Natural killer cell (primary cell): ENCODE measurements at regions not wholly inside any gene's neighbourhood (a gene's known extent, or its start where the extent isn't known, plus 50 kb on each side); places are given as distances from the start of the nearest gene placed in this dataset.

Experiments used
- ATAC-seq, 3 donors: fragments of 150-1000 bp in 2 of 3; fragments of 200-7000 bp in 1 of 3; cut with Tn5 transposase; 1 replicate in 1 of 3; 2 replicates in 2 of 3; pipeline ENCODE4 v1.10.0; 2021; ENCODE audit warnings: mild to moderate bottlenecking in 2 of 3, moderate library complexity in 2 of 3
- DNase-seq, 2 donors: peaks; one replicate each; pipeline versions ENCODE4 v3.0.0 to v3.0.0-alpha.2; 2013 to 2021; ENCODE audit warnings: mixed read lengths in 1 of 2
- H3K27ac ChIP-seq: one replicate; pipeline ENCODE4 v1.5.1; 2013; ENCODE audit warnings: mild to moderate bottlenecking, low read length
- H3K27me3 ChIP-seq: one replicate; pipeline ENCODE4 v1.6.1; 2013; ENCODE audit warnings: low read length; ENCODE audit not compliant: control insufficient read depth, insufficient read depth
- H3K36me3 ChIP-seq: one replicate; pipeline ENCODE4 v1.6.1; 2013; ENCODE audit warnings: low read length; ENCODE audit not compliant: control insufficient read depth, insufficient read depth
- H3K4me1 ChIP-seq: one replicate; pipeline ENCODE4 v1.6.1; 2013; ENCODE audit warnings: low read length; ENCODE audit not compliant: control insufficient read depth, insufficient read depth
- H3K4me3 ChIP-seq: one replicate; pipeline ENCODE4 v1.5.1; 2013; ENCODE audit warnings: low read length
- H3K9me3 ChIP-seq: one replicate; pipeline ENCODE4 v1.6.1; 2013; ENCODE audit warnings: low read length; ENCODE audit not compliant: control insufficient read depth, insufficient read depth
- H3K27ac Mint-ChIP-seq, 2 donors: one replicate each; pipeline ENCODE4 v1.8.0; 2022; ENCODE audit warnings: mild to moderate bottlenecking in 2 of 2, mixed read lengths in 2 of 2, moderate library complexity in 1 of 2
- H3K27me3 Mint-ChIP-seq, 2 donors: one replicate each; pipeline ENCODE4 v1.8.0; 2022; ENCODE audit warnings: low read depth in 2 of 2, mixed read lengths in 2 of 2
- H3K36me3 Mint-ChIP-seq: one replicate; pipeline ENCODE4 v1.8.0; 2022; ENCODE audit warnings: mixed read lengths
- H3K4me1 Mint-ChIP-seq, 2 donors: one replicate each; pipeline ENCODE4 v1.8.0; 2022; ENCODE audit warnings: mixed read lengths in 2 of 2
- H3K4me3 Mint-ChIP-seq: one replicate; pipeline ENCODE4 v1.8.0; 2022; ENCODE audit warnings: mild to moderate bottlenecking, moderate library complexity, mixed read lengths
- H3K9me3 Mint-ChIP-seq, 2 donors: one replicate each; pipeline ENCODE4 v1.8.0; 2022; ENCODE audit warnings: mixed read lengths in 2 of 2
- WGBS: methylation state at CpG from one replicate; pipeline ENCODE4 v1.1.7; 2013; ENCODE audit warnings: missing lambda C conversion rate; ENCODE audit not compliant: insufficient coverage; 5-methylcytosine and 5-hydroxymethylcytosine counted together
- intact Hi-C: fragments of 100-400 bp; cut with micrococcal nuclease; formaldehyde crosslinking; loops from one replicate; pipeline ENCODE4 v1.14.2; 2022
- TF ChIP-seq, protein P1 (sequence below): fragments of 200-600 bp; IDR thresholded peaks from one replicate; pipeline ENCODE4 v1.8.0; 2022; ENCODE audit warnings: antibody characterized with exemption

DNA sequence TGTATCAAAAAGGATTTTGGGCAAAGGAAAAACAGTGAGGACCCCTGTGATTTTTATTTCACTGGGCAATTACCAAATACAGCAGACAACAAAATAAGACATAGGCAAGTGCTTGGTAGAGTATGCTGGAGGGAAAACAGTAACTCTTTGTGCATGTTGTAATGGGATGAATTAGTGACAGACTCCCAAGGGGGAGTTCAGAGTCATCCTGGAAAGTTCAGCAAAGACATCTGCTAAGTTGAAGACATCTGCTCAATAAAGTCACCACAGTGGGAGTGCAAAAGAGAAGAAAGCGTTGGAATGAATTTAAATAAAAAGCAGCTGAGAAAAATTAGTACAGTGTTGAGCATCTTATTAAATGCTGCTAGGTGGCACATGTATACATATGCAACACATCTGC, 378.8 kb upstream of the ISX start:
- no peaks in the 10 kb centered on the region for H3K36me3 ChIP-seq
- no peak overlapping the region for H3K4me3 ChIP-seq
- H3K4me1 Mint-ChIP-seq: no peaks in the 10 kb centered on the region
- H3K27ac Mint-ChIP-seq: no peak overlapping the region
- no peaks in the 10 kb centered on the region for H3K4me1 ChIP-seq
- no peak for DNase-seq
- TF ChIP-seq, protein P1, sequence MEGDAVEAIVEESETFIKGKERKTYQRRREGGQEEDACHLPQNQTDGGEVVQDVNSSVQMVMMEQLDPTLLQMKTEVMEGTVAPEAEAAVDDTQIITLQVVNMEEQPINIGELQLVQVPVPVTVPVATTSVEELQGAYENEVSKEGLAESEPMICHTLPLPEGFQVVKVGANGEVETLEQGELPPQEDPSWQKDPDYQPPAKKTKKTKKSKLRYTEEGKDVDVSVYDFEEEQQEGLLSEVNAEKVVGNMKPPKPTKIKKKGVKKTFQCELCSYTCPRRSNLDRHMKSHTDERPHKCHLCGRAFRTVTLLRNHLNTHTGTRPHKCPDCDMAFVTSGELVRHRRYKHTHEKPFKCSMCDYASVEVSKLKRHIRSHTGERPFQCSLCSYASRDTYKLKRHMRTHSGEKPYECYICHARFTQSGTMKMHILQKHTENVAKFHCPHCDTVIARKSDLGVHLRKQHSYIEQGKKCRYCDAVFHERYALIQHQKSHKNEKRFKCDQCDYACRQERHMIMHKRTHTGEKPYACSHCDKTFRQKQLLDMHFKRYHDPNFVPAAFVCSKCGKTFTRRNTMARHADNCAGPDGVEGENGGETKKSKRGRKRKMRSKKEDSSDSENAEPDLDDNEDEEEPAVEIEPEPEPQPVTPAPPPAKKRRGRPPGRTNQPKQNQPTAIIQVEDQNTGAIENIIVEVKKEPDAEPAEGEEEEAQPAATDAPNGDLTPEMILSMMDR: no peak
- WGBS: 100% methylated on average over 1 of the region's 1 CpG
- no peak overlapping the region for H3K4me3 Mint-ChIP-seq
- H3K27ac ChIP-seq: no peak overlapping the region
- H3K27me3 Mint-ChIP-seq: no peaks in the 10 kb centered on the region
- peaks cover 0 to 2% of the 10 kb centered on the region in 2 donors for H3K9me3 Mint-ChIP-seq
- ATAC-seq: peak in 1 of 3 donors; percentile 27
- intact Hi-C loops: no loop called here
- no peaks in the 10 kb centered on the region for H3K9me3 ChIP-seq
- H3K27me3 ChIP-seq: no peaks in the 10 kb centered on the region
- no peaks in the 10 kb centered on the region for H3K36me3 Mint-ChIP-seq

DNA sequence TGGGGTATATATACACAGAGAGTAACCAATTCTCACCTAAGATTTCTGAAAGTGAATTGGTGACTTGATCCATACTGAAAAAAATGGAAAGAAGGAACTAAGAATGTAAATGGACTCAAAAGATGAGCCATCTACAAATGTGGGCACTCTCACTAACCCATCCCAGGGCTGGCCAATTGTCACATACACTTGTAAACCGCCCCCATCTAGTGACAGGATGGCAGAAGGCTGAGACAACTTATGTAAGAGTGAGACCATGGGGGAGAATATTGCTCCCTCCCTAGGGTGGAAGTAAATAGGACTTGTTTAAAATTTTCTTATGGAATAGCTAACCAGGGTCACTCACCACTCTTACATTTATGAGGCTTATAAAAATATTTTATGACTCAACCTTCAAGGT, 377.1 kb upstream of the ISX start:
- H3K9me3 Mint-ChIP-seq: peaks cover 0 to 2% of the 10 kb centered on the region in 2 donors
- no peak overlapping the region for H3K4me3 ChIP-seq
- H3K27ac ChIP-seq: no peak overlapping the region
- no peaks in the 10 kb centered on the region for H3K27me3 Mint-ChIP-seq
- no CpG with 5 or more reads among the region's 1 CpG for WGBS
- TF ChIP-seq, protein P1: no peak
- H3K27me3 ChIP-seq: no peaks in the 10 kb centered on the region
- ATAC-seq (no peak), DNase-seq (no peak)
- no peaks in the 10 kb centered on the region for H3K9me3 ChIP-seq
- intact Hi-C loops: no loop called here
- H3K27ac Mint-ChIP-seq: no peak overlapping the region
- no peaks in the 10 kb centered on the region for H3K36me3 Mint-ChIP-seq
- H3K36me3 ChIP-seq: no peaks in the 10 kb centered on the region
- H3K4me1 ChIP-seq: no peaks in the 10 kb centered on the region
- H3K4me1 Mint-ChIP-seq: no peaks in the 10 kb centered on the region
- H3K4me3 Mint-ChIP-seq: no peak overlapping the region

DNA sequence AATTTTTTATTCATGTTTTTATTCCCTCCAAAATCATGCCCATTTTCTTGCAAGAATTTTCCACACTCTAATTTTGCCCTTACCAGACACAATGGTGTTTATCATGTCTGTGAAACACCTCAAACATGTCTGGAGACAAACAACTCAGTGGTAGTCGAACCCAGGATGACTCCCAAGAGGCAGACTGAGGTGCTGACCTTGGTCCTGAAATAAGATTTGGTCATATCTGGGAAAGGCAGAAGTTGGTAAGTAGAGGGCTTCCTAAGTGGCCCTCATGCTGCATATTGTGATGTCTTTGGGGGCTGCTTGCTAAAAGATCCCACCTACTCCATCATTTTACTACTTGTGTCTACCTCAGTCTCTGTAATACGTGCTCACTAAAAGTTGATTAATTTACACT, 369.4 kb upstream of the ISX start:
- intact Hi-C loops: no loop called here

DNA sequence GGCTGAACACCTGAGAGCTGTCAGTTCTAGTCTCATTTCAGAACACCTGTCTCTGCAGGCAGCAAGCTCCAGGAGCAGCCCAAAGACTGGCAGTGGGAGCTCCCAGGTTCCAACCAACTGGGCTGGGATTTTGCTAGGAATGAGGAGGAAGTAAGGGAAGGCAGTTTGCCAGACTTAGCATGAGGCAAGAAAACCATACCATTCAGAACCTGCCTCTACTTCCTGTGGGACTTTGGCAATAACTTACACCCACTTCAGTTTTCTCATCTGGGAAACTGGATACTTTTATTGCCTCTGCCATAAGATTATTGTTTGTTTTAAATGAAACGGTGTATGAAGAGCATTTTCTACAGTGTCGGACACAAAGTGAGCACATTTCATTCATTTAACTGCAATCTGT, 363.7 kb upstream of the ISX start:
- no peak overlapping the region for H3K27ac ChIP-seq
- H3K4me1 Mint-ChIP-seq: no peaks in the 10 kb centered on the region
- WGBS: 91% methylated on average over 2 of the region's 2 CpGs
- no peaks in the 10 kb centered on the region for H3K27me3 ChIP-seq
- no peaks in the 10 kb centered on the region for H3K36me3 Mint-ChIP-seq
- no peak for DNase-seq
- TF ChIP-seq, protein P1: no peak
- no peak overlapping the region for H3K27ac Mint-ChIP-seq
- intact Hi-C loops: no loop called here
- no peak overlapping the region for H3K4me3 Mint-ChIP-seq
- no peak for ATAC-seq
- H3K4me3 ChIP-seq: no peak overlapping the region
- no peaks in the 10 kb centered on the region for H3K36me3 ChIP-seq
- no peaks in the 10 kb centered on the region for H3K4me1 ChIP-seq
- no peaks in the 10 kb centered on the region for H3K27me3 Mint-ChIP-seq
- H3K9me3 Mint-ChIP-seq: no peaks in the 10 kb centered on the region
- H3K9me3 ChIP-seq: peaks cover 4% of the 10 kb centered on the region

More for the DNA sequence above, 369.4 kb upstream of the ISX start:
- Mint-ChIP-seq H3K4me1 (no peaks in the 10 kb centered on the region), H3K27me3 (no peaks in the 10 kb centered on the region), H3K4me3 (no peak overlapping the region), H3K27ac (no peak overlapping the region), H3K36me3 (no peaks in the 10 kb centered on the region), H3K9me3 (peaks cover 0 to 4% of the 10 kb centered on the region in 2 donors)
- H3K4me1 ChIP-seq: no peaks in the 10 kb centered on the region
- H3K4me3 ChIP-seq: no peak overlapping the region
- H3K36me3 ChIP-seq: no peaks in the 10 kb centered on the region
- H3K9me3 ChIP-seq: peaks cover 4% of the 10 kb centered on the region
- no peaks in the 10 kb centered on the region for H3K27me3 ChIP-seq
- TF ChIP-seq, protein P1: no peak
- no peak overlapping the region for H3K27ac ChIP-seq
- WGBS: 15% methylated on average over 2 of the region's 2 CpGs
- ATAC-seq: no peak
- DNase-seq: no peak
